Right lobe of liver (tissue), 4 donors: ENCODE measurements at regions not wholly inside any gene's neighbourhood (a gene's known extent, or its start where the extent isn't known, plus 50 kb on each side); places are given as distances from the start of the nearest gene placed in this dataset.

Source experiments
- CTCF ChIP-seq, 4 donors: fragments of 200-600 bp in 3 of 4; fragments of 450-650 bp in 1 of 4; IDR thresholded peaks; one replicate each; pipeline versions ENCODE4 v1.5.1 to v1.8.0; 2016 to 2022; ENCODE audit warnings: antibody characterized with exemption in 4 of 4, mild to moderate bottlenecking in 2 of 4
- POLR2A ChIP-seq: fragments of 450-650 bp; IDR thresholded peaks from one replicate; pipeline ENCODE4 v1.6.1; 2017; ENCODE audit warnings: antibody characterized with exemption, mild to moderate bottlenecking
- donor health status: DM: no; HTN: no; CAD: no.
- donor health status: DM: no; HTN: no; CAD: no.
- donor health status: DM: no; HTN: yes; CAD: no.

- TF ChIP-seq CTCF (IDR thresholded peaks at IDR 0.05) (no peak), POLR2A (no peak)
These were observed 549.8 kb upstream of the ROBO2 start for GRCh38 chr3:76490064-76490463.
